H1 (cell line): ENCODE measurements at regions not wholly inside any gene's neighbourhood (a gene's known extent, or its start where the extent isn't known, plus 50 kb on each side); places are given as distances from the start of the nearest gene placed in this dataset.

Source experiments
- CBX8 ChIP-seq: fragments of 300-800, 300-1000 bp; sonication (generic); IDR thresholded peaks from 2 replicates; pipeline ENCODE4 v1.7.1; 2016; ENCODE audit warnings: low read depth, low read length, borderline replicate concordance
- CEBPB ChIP-seq: IDR thresholded peaks from 2 replicates; pipeline ENCODE4 v1.6.1; 2012; ENCODE audit warnings: low read depth, low read length
- RXRA ChIP-seq: IDR thresholded peaks from 2 replicates; pipeline ENCODE4 v1.6.1; 2011; ENCODE audit warnings: low read depth, mild to moderate bottlenecking, low read length, moderate library complexity; ENCODE audit not compliant: insufficient read depth
- USF2 ChIP-seq: IDR thresholded peaks from 2 replicates; pipeline ENCODE4 v1.6.1; 2011; ENCODE audit warnings: low read length, improper control_type of control experiment

- TF ChIP-seq CEBPB (no peak), RXRA (no peak), CBX8 (no peak), USF2 (no peak)
These were observed 177.0 kb upstream of the IRX6 start (continued) for GRCh38 chr16:55146966-55147365.
